K562 (cell line): ENCODE measurements at regions not wholly inside any gene's neighbourhood (a gene's known extent, or its start where the extent isn't known, plus 50 kb on each side); places are given as distances from the start of the nearest gene placed in this dataset. TPM values are rescaled to one million over a fixed set of nuclear protein-coding genes. Genes with fewer than 3 reads are reported as not detected.

ENCODE experiments used
- ATAC-seq: fragments of 200-7000 bp; cut with Tn5 transposase; 3 replicates; pipeline ENCODE4 v1.9.1; 2020; ENCODE audit warnings: moderate library complexity
- BruUV-seq: library from RNA; stranded (reverse); fragments of 400-500 nt; replicated peaks from 2 replicates; lab custom pipeline; 2021; lab: Mats Ljungman, UMichigan
- CTCF ChIA-PET: fragments of 300-600 bp; formaldehyde crosslinking; extraction: SDS; loops from one replicate; lab custom pipeline; 2021; ENCODE audit warnings: low intra/inter-chr PET ratio; lab: Yijun Ruan, JAX
- POLR2A ChIA-PET: fragments of 300-600, 350-650 bp; sonication (Branson Sonifier 250); formaldehyde crosslinking; extraction: SDS; loops from one replicate; lab custom pipeline; 2021; ENCODE audit warnings: antibody characterized with exemption, inconsistent platforms; lab: Yijun Ruan, JAX
- DNase-seq, 4 experiments: peaks; one replicate each; pipeline versions ENCODE4 v3.0.0 to v3.0.0-alpha.2; 2011 to 2018; ENCODE audit warnings: low spot score in 3 of 4, mixed read lengths in 3 of 4; ENCODE audit errors: extremely low read depth in 1 of 4
- FAIRE-seq: peaks from 2 replicates; lab custom pipeline; 2011; peaks lifted over from hg19 to GRCh38; lab: Jason Lieb, UNC
- H2AFZ ChIP-seq: 2 replicates; pipeline ENCODE4 v1.6.0; 2011; ENCODE audit warnings: low read depth, low read length, control low read depth, inconsistent platforms
- H3K27ac ChIP-seq: fragments of 200-600 bp; 3 replicates; pipeline ENCODE4 v1.8.0; 2011; ENCODE audit warnings: low read depth, mild to moderate bottlenecking, control low read depth, inconsistent platforms, low read length, moderate library complexity, mixed read lengths; ENCODE audit errors: extremely low read depth
- H3K27me3 ChIP-seq, 2 experiments: fragments of 300-600 bp in 1 of 2; 2 replicates in 1 of 2; 3 replicates in 1 of 2; pipeline versions ENCODE4 v1.6.0 to v1.8.0; 2011; ENCODE audit warnings: inconsistent platforms in 2 of 2, low read length in 2 of 2, mild to moderate bottlenecking in 1 of 2, mixed read lengths in 1 of 2, moderate library complexity in 1 of 2; ENCODE audit not compliant: control insufficient read depth in 2 of 2, insufficient read depth in 2 of 2
- H3K36me3 ChIP-seq: fragments of 300-600 bp; 3 replicates; pipeline ENCODE4 v1.8.0; 2011; ENCODE audit warnings: mild to moderate bottlenecking, low read length, inconsistent platforms; ENCODE audit not compliant: control insufficient read depth, insufficient read depth
- H3K4me1 ChIP-seq, 2 experiments: fragments of 200-600 bp in 1 of 2; replicated peaks in 1 of 2; 2 replicates in 1 of 2; 3 replicates in 1 of 2; pipeline versions ENCODE4 v1.5.1 to v1.8.0; 2011; ENCODE audit warnings: inconsistent platforms in 2 of 2, low read length in 2 of 2, mild to moderate bottlenecking in 1 of 2, mixed read lengths in 1 of 2, moderate library complexity in 1 of 2; ENCODE audit not compliant: control insufficient read depth in 2 of 2, insufficient read depth in 2 of 2
- H3K4me2 ChIP-seq: 2 replicates; pipeline ENCODE4 v1.6.1; 2011; ENCODE audit warnings: low read length, control low read depth, inconsistent platforms, mixed read lengths; ENCODE audit not compliant: insufficient read depth
- H3K4me3 ChIP-seq: fragments of 200-600 bp; sonication (generic), shearing (Covaris generic); 2 replicates; pipeline ENCODE4 v1.5.1; 2016; ENCODE audit warnings: control low read depth, inconsistent platforms
- H3K79me2 ChIP-seq: fragments of 200-600 bp; 3 replicates; pipeline ENCODE4 v1.8.0; 2011; ENCODE audit warnings: low read length, inconsistent platforms; ENCODE audit not compliant: control insufficient read depth, insufficient read depth
- H3K9ac ChIP-seq, 2 experiments: 2 replicates each; pipeline versions ENCODE4 v1.6.0 to v1.6.1; 2011; ENCODE audit warnings: low read depth in 2 of 2, low read length in 2 of 2, control low read depth in 1 of 2, inconsistent platforms in 1 of 2, mild to moderate bottlenecking in 1 of 2, mixed read lengths in 1 of 2; ENCODE audit not compliant: insufficient read depth in 1 of 2
- H3K9me1 ChIP-seq: one replicate; pipeline ENCODE4 v1.6.0; 2011; ENCODE audit warnings: inconsistent platforms, mild to moderate bottlenecking, low read length, moderate library complexity; ENCODE audit not compliant: control insufficient read depth, insufficient read depth
- H3K9me3 ChIP-seq: replicated peaks from 2 replicates; pipeline ENCODE4 v1.5.1; 2011; ENCODE audit warnings: low read depth, low read length, inconsistent platforms; ENCODE audit not compliant: control insufficient read depth, insufficient read depth
- H4K20me1 ChIP-seq: replicated peaks from 2 replicates; pipeline ENCODE4 v1.6.1; 2011; ENCODE audit warnings: low read length, inconsistent platforms, mixed read lengths; ENCODE audit not compliant: control insufficient read depth, insufficient read depth
- ARNT ChIP-seq, 2 experiments: fragments of 450-650 bp; IDR thresholded peaks; 2 replicates each; pipeline ENCODE4 v1.6.1; 2016; ENCODE audit warnings: mild to moderate bottlenecking in 1 of 2
- CBFB ChIP-seq: sonication (generic); formaldehyde crosslinking; IDR thresholded peaks from 2 replicates; pipeline ENCODE4 v1.4.0; 2020; ENCODE audit warnings: mild to moderate bottlenecking, missing genetic modification reagents
- HDAC2 ChIP-seq: fragments of 450-650 bp; IDR thresholded peaks from 2 replicates; pipeline ENCODE4 v1.6.1; 2016; ENCODE audit warnings: mild to moderate bottlenecking
- POLR3G ChIP-seq: IDR thresholded peaks from 2 replicates; pipeline ENCODE4 v1.6.1; 2011; ENCODE audit not compliant: insufficient read length, insufficient replicate concordance; ENCODE audit errors: extremely low read depth
- PREB ChIP-seq: sonication (generic); formaldehyde crosslinking; IDR thresholded peaks from 2 replicates; pipeline ENCODE4 v1.8.1; 2023; ENCODE audit warnings: mild to moderate bottlenecking, missing genetic modification reagents
- PTBP1 ChIP-seq: fragments of 200-400 bp; formaldehyde crosslinking; IDR thresholded peaks from 2 replicates; pipeline ENCODE4 v1.6.1; 2017; ENCODE audit warnings: low read depth, low read length
- SAFB ChIP-seq: fragments of 200-400 bp; formaldehyde crosslinking; IDR thresholded peaks from 2 replicates; pipeline ENCODE4 v1.6.1; 2017; ENCODE audit warnings: low read depth, low read length, borderline replicate concordance
- U2AF1 ChIP-seq: fragments of 200-400 bp; formaldehyde crosslinking; optimal IDR thresholded peaks from 2 replicates; pipeline ENCODE3; 2017; ENCODE audit warnings: mild to moderate bottlenecking, low read depth, low read length, moderate library complexity
- ZNF780A ChIP-seq: fragments of 250-450 bp; sonication (Bioruptor Pico); IDR thresholded peaks from 2 replicates; pipeline ENCODE4 v1.5.0; 2021; ENCODE audit warnings: mild to moderate bottlenecking
- ZSCAN32 ChIP-seq: fragments of 450-650 bp; formaldehyde crosslinking; IDR thresholded peaks from 2 replicates; pipeline ENCODE4 v1.4.0; 2020; ENCODE audit warnings: mild to moderate bottlenecking, moderate library complexity
- WGBS: fragments of 100-300 bp; shearing (Covaris generic); methylation state at CpG from one replicate; pipeline ENCODE4 v1.1.6; 2016; ENCODE audit warnings: low coverage, mixed read lengths; ENCODE audit not compliant: insufficient coverage; ENCODE audit errors: missing lambda C conversion rate; 5-methylcytosine and 5-hydroxymethylcytosine counted together
- in situ Hi-C: fragments of 300-500 bp; cut with MboI; formaldehyde crosslinking; loops from 4 replicates; pipeline ENCODE4 v1.15.0; 2018; ENCODE audit warnings: inconsistent platforms, mixed read lengths
- intact Hi-C: fragments of 100-400 bp; cut with micrococcal nuclease; formaldehyde crosslinking; loops from 2 replicates; pipeline ENCODE4 v1.14.2; 2022
- microRNA-seq: library from miRNA; unstranded; fragments of <30 nt; microRNA quantifications from one replicate; pipeline ENCODE4, GENCODE V29; 2018; ENCODE audit warnings: borderline microRNAs expressed
- small RNA-seq: library from RNA; depleted of rRNA; stranded (forward); fragments of <200 nt; gene quantifications from one replicate; pipeline ENCODE3, GENCODE V24; 2014

GRCh38 chr2:58291726-58292438, 50.8 kb upstream of the FANCL start:
- no TSS peak for BruUV-seq
- no peak for TF ChIP-seq ARNT (IDR thresholded peaks at IDR 0.05)
- no peak for TF ChIP-seq CBFB (CRISPR knock-in tag)
- TF ChIP-seq SAFB: no peak
- no peak for TF ChIP-seq HDAC2
- no peak for TF ChIP-seq PREB
- no peak for TF ChIP-seq PTBP1
- TF ChIP-seq POLR3G: no peak
- no peak for TF ChIP-seq U2AF1
- no peak for TF ChIP-seq ZNF780A (CRISPR knock-in tag)
- TF ChIP-seq ZSCAN32 (CRISPR knock-in tag): no peak
- no peaks in the 10 kb centered on the region for H3K79me2 ChIP-seq
- H3K4me1 ChIP-seq: no peaks in the 10 kb centered on the region
- H3K4me2 ChIP-seq: no peak overlapping the region
- H2AFZ ChIP-seq: no peak overlapping the region
- CTCF ChIA-PET: no interaction called here
- in situ Hi-C loops: no loop called here
- H3K36me3 ChIP-seq: no peaks in the 10 kb centered on the region
- no peaks in the 10 kb centered on the region for H3K9me3 ChIP-seq
- no peaks in the 10 kb centered on the region for H3K27me3 ChIP-seq
- DNase-seq: no peak
- WGBS: 0% methylated on average over 4 of the region's 4 CpGs
- H3K9ac ChIP-seq: no peak overlapping the region
- no peaks in the 10 kb centered on the region for H3K9me1 ChIP-seq
- intact Hi-C loops: no loop called here
- no peak overlapping the region for H3K4me3 ChIP-seq
- POLR2A ChIA-PET: no interaction called here
- no peak overlapping the region for H3K27ac ChIP-seq
- no peak for ATAC-seq
- FAIRE-seq: no peak
- H4K20me1 ChIP-seq: no peaks in the 10 kb centered on the region

Small RNA genes lying in the stretch of these regions (microRNA-seq; reads per million reads assigned to microRNA genes)
- not detected for gene MIR4432

Small RNA genes lying in the stretch of these regions (small RNA-seq; reads per million reads assigned to genes)
- gene AC007179.3 (not detected), gene MIR4432 (not detected), gene RNA5SP94 (not detected), gene RNU1-32P (not detected), gene RNU6-508P (not detected)
